IMR-90 (cell line): ENCODE measurements at regions not wholly inside any gene's neighbourhood (a gene's known extent, or its start where the extent isn't known, plus 50 kb on each side); places are given as distances from the start of the nearest gene placed in this dataset.

Experiments used
- ATAC-seq: fragments of 200-7000 bp; cut with Tn5 transposase; 2 replicates; pipeline ENCODE4 v1.9.1; 2020; ENCODE audit warnings: low read depth, mild to moderate bottlenecking, moderate library complexity
- BruUV-seq: library from RNA; stranded (reverse); fragments of 400-500 nt; replicated peaks from 2 replicates; lab custom pipeline; 2021; lab: Mats Ljungman, UMichigan
- CTCF ChIA-PET: fragments of 300-600 bp; formaldehyde crosslinking; extraction: SDS; loops from one replicate; lab custom pipeline; 2021; ENCODE audit warnings: antibody characterized with exemption; lab: Yijun Ruan, JAX
- POLR2A ChIA-PET: fragments of 300-600 bp; sonication (Branson Sonifier 250); formaldehyde crosslinking; loops from one replicate; lab custom pipeline; 2022; ENCODE audit warnings: antibody characterized with exemption; ENCODE audit not compliant: unreplicated experiment; lab: Charles Lee
- DNase-seq: peaks from one replicate; pipeline ENCODE4 v3.0.0; 2013
- H2AFZ ChIP-seq: replicated peaks from 2 replicates; pipeline ENCODE3; 2013; ENCODE audit warnings: low read length, mild to moderate bottlenecking; ENCODE audit not compliant: poor library complexity
- H2AK5ac ChIP-seq: 2 replicates; pipeline ENCODE4 v1.6.1; 2013; ENCODE audit warnings: low read depth, low read length, inconsistent platforms
- H2AK9ac ChIP-seq: replicated peaks from 2 replicates; pipeline ENCODE3; 2013; ENCODE audit warnings: mild to moderate bottlenecking, low read depth, low read length, moderate library complexity; ENCODE audit not compliant: poor library complexity
- H2BK120ac ChIP-seq: 2 replicates; pipeline ENCODE4 v1.6.1; 2013; ENCODE audit warnings: low read depth, low read length, inconsistent platforms
- H2BK15ac ChIP-seq: 3 replicates; pipeline ENCODE4 v1.6.1; 2013; ENCODE audit warnings: low read depth, low read length, inconsistent platforms
- H2BK20ac ChIP-seq: 2 replicates; pipeline ENCODE4 v1.6.1; 2013; ENCODE audit warnings: low read depth, mild to moderate bottlenecking, inconsistent platforms, low read length, moderate library complexity
- H2BK5ac ChIP-seq: 2 replicates; pipeline ENCODE4 v1.6.1; 2013; ENCODE audit warnings: mild to moderate bottlenecking, low read depth, low read length, inconsistent platforms; ENCODE audit not compliant: poor library complexity, severe bottlenecking
- H3K14ac ChIP-seq: replicated peaks from 2 replicates; pipeline ENCODE4 v1.6.1; 2013; ENCODE audit warnings: low read depth, low read length, inconsistent platforms
- H3K18ac ChIP-seq: 2 replicates; pipeline ENCODE4 v1.6.1; 2013; ENCODE audit warnings: low read depth, low read length, control low read depth
- H3K23ac ChIP-seq: 2 replicates; pipeline ENCODE4 v1.6.1; 2013; ENCODE audit warnings: low read depth, low read length, inconsistent platforms
- H3K27ac ChIP-seq: 2 replicates; pipeline ENCODE4 v1.5.1; 2013; ENCODE audit warnings: mild to moderate bottlenecking, control low read depth, low read length; ENCODE audit not compliant: insufficient read depth
- H3K27me3 ChIP-seq: 2 replicates; pipeline ENCODE4 v1.6.1; 2013; ENCODE audit warnings: low read length; ENCODE audit not compliant: control insufficient read depth, insufficient read depth
- H3K36me3 ChIP-seq: 2 replicates; pipeline ENCODE4 v1.6.1; 2013; ENCODE audit warnings: low read length, mixed read lengths; ENCODE audit not compliant: control insufficient read depth, insufficient read depth
- H3K4ac ChIP-seq: 2 replicates; pipeline ENCODE4 v1.6.1; 2013; ENCODE audit warnings: low read depth, low read length, inconsistent platforms
- H3K4me1 ChIP-seq: 2 replicates; pipeline ENCODE4 v1.6.1; 2013; ENCODE audit warnings: low read length, mixed read lengths; ENCODE audit not compliant: control insufficient read depth, insufficient read depth
- H3K4me2 ChIP-seq: 2 replicates; pipeline ENCODE4 v1.6.1; 2013; ENCODE audit warnings: low read depth, mild to moderate bottlenecking, control low read depth, low read length, moderate library complexity
- H3K4me3 ChIP-seq: 2 replicates; pipeline ENCODE4 v1.5.1; 2013; ENCODE audit warnings: low read depth, mild to moderate bottlenecking, control low read depth, low read length, moderate library complexity; ENCODE audit not compliant: insufficient read depth
- H3K56ac ChIP-seq: 2 replicates; pipeline ENCODE4 v1.6.1; 2013; ENCODE audit warnings: low read length, inconsistent platforms; ENCODE audit not compliant: insufficient read depth; ENCODE audit errors: extremely low read depth
- H3K79me1 ChIP-seq, 2 experiments: 2 replicates each; pipeline ENCODE4 v1.6.1; 2013; ENCODE audit warnings: low read length in 2 of 2, inconsistent platforms in 1 of 2, low read depth in 1 of 2
- H3K9ac ChIP-seq: 2 replicates; pipeline ENCODE4 v1.6.1; 2013; ENCODE audit warnings: low read depth, low read length, control low read depth
- H3K9me1 ChIP-seq: 2 replicates; pipeline ENCODE4 v1.6.1; 2013; ENCODE audit warnings: low read length, inconsistent platforms; ENCODE audit not compliant: insufficient read depth
- H3K9me3 ChIP-seq: 2 replicates; pipeline ENCODE4 v1.6.1; 2013; ENCODE audit warnings: low read length; ENCODE audit not compliant: control insufficient read depth, insufficient read depth
- H4K20me1 ChIP-seq: 2 replicates; pipeline ENCODE4 v1.6.1; 2013; ENCODE audit warnings: low read length, inconsistent platforms; ENCODE audit not compliant: insufficient read depth
- H4K5ac ChIP-seq: 2 replicates; pipeline ENCODE4 v1.6.1; 2013; ENCODE audit warnings: mild to moderate bottlenecking, low read depth, low read length, control low read depth
- H4K8ac ChIP-seq, 2 experiments: 2 replicates each; pipeline ENCODE4 v1.6.1; 2013; ENCODE audit warnings: low read depth in 2 of 2, low read length in 2 of 2, control low read depth in 1 of 2, inconsistent platforms in 1 of 2
- H4K91ac ChIP-seq: 2 replicates; pipeline ENCODE4 v1.6.1; 2013; ENCODE audit warnings: low read depth, low read length, inconsistent platforms; ENCODE audit not compliant: insufficient read depth
- CHD1 ChIP-seq: IDR thresholded peaks from 2 replicates; pipeline ENCODE4 v1.6.1; 2012; ENCODE audit warnings: low read depth, low read length, improper control_type of control experiment
- MAFK ChIP-seq: IDR thresholded peaks from 2 replicates; pipeline ENCODE4 v1.6.1; 2012; ENCODE audit warnings: low read depth, low read length, improper control_type of control experiment
- MAZ ChIP-seq: IDR thresholded peaks from 2 replicates; pipeline ENCODE4 v1.6.1; 2012; ENCODE audit warnings: low read depth, mild to moderate bottlenecking, low read length, improper control_type of control experiment, moderate library complexity, borderline replicate concordance
- MXI1 ChIP-seq: IDR thresholded peaks from 2 replicates; pipeline ENCODE4 v1.6.1; 2012; ENCODE audit warnings: low read depth, mild to moderate bottlenecking, low read length, moderate library complexity, borderline replicate concordance
- RCOR1 ChIP-seq: IDR thresholded peaks from 2 replicates; pipeline ENCODE4 v1.6.1; 2012; ENCODE audit warnings: mild to moderate bottlenecking, low read length, improper control_type of control experiment; ENCODE audit not compliant: insufficient replicate concordance
- SMC3 ChIP-seq: fragments of 150-350 bp; IDR thresholded peaks from 2 replicates; pipeline ENCODE4 v1.6.1; 2016; ENCODE audit warnings: low read depth, mild to moderate bottlenecking, antibody characterized with exemption, low read length, moderate library complexity
- USF2 ChIP-seq: fragments of 150-350 bp; IDR thresholded peaks from 2 replicates; pipeline ENCODE4 v1.6.1; 2017; ENCODE audit warnings: mild to moderate bottlenecking, antibody characterized with exemption, low read length, low read depth
- dilution Hi-C: fragments of 300-500 bp; cut with HindIII; formaldehyde crosslinking; loops from one replicate; pipeline ENCODE4 v1.14.3; 2018; ENCODE audit warnings: low sequenced_read_pairs; ENCODE audit not compliant: unreplicated experiment
- in situ Hi-C: fragments of 300-500 bp; cut with MboI; formaldehyde crosslinking; loops from 3 replicates; pipeline ENCODE4 v1.14.3; 2019; ENCODE audit warnings: low sequenced_read_pairs, inconsistent platforms, mixed read lengths
- intact Hi-C: fragments of 100-400 bp; cut with micrococcal nuclease; formaldehyde crosslinking; loops from 2 replicates; pipeline ENCODE4 v1.10.0; 2022
- TF ChIP-seq, protein P1 (sequence below): fragments of 150-350 bp; IDR thresholded peaks from 2 replicates; pipeline ENCODE4 v1.6.1; 2016; ENCODE audit warnings: low read depth, mild to moderate bottlenecking, low read length, moderate library complexity, borderline replicate concordance
- TF ChIP-seq, protein P2 (sequence below): conservative IDR thresholded peaks from 2 replicates; pipeline ENCODE4 v1.5.1; 2012; ENCODE audit warnings: mild to moderate bottlenecking, low read depth, low read length, improper control_type of control experiment

DNA sequence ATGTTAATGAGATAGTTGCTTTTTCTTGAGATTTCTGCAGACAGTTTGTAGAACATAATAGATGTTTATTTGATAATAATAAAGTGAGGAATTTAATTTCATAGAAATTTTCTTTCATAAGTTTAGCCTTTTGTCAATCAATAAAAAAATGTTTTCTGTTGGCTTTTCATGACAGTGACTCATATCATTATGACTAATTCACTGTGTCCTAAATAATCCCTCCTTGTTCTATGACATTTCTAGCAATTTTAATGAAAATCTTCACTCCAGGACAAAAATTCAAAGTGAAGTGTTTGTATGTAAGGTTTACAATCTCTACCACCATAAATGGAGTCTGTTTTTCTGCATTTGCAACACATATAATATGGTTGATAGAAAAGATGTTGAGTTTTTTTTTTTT is 109.9 kb downstream of the UTRN start:
- no peak overlapping the region for H3K9ac ChIP-seq
- peak; percentile 29 for DNase-seq

More for the DNA sequence above, 109.9 kb downstream of the UTRN start:
- no peak overlapping the region for H4K91ac ChIP-seq
- H4K8ac ChIP-seq, result no peak overlapping the region
- H3K4me3 ChIP-seq, result no peak overlapping the region
- no peak overlapping the region for H3K14ac ChIP-seq
- H2AK9ac ChIP-seq, result no peak overlapping the region
- H3K4ac ChIP-seq, result no peak overlapping the region
- ChIA-PET CTCF (interaction anchor here (0.6 kb wide), 1 partner anchor 1556 kb away, joined by 4 read pairs; no protein-coding TSS in a partner anchor), POLR2A (no interaction called here)
- H3K9me1 ChIP-seq, result no peaks in the 10 kb centered on the region
- no peak overlapping the region for H2AFZ ChIP-seq
- no peak overlapping the region for H2BK20ac ChIP-seq
- intact Hi-C loops (no loop called here), dilution Hi-C loops (no loop called here), in situ Hi-C loops (no loop called here)
- H3K36me3 ChIP-seq, result no peaks in the 10 kb centered on the region
- no TSS peak for BruUV-seq
- no peak overlapping the region for H2AK5ac ChIP-seq
- H3K4me2 ChIP-seq, result no peak overlapping the region
- no peak overlapping the region for H3K27ac ChIP-seq
- H2BK5ac ChIP-seq, result no peak overlapping the region
- H4K20me1 ChIP-seq, result peaks cover 3% of the 10 kb centered on the region; the same call in 1 of the 2 replicates
- H3K18ac ChIP-seq, result no peak overlapping the region
- no peak overlapping the region for H2BK120ac ChIP-seq
- no peak for TF ChIP-seq CHD1
- TF ChIP-seq USF2, result no peak
- no peak for TF ChIP-seq MXI1
- TF ChIP-seq, protein P1, sequence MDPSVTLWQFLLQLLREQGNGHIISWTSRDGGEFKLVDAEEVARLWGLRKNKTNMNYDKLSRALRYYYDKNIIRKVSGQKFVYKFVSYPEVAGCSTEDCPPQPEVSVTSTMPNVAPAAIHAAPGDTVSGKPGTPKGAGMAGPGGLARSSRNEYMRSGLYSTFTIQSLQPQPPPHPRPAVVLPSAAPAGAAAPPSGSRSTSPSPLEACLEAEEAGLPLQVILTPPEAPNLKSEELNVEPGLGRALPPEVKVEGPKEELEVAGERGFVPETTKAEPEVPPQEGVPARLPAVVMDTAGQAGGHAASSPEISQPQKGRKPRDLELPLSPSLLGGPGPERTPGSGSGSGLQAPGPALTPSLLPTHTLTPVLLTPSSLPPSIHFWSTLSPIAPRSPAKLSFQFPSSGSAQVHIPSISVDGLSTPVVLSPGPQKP, result no peak
- no peak for TF ChIP-seq MAZ
- TF ChIP-seq, protein P2, sequence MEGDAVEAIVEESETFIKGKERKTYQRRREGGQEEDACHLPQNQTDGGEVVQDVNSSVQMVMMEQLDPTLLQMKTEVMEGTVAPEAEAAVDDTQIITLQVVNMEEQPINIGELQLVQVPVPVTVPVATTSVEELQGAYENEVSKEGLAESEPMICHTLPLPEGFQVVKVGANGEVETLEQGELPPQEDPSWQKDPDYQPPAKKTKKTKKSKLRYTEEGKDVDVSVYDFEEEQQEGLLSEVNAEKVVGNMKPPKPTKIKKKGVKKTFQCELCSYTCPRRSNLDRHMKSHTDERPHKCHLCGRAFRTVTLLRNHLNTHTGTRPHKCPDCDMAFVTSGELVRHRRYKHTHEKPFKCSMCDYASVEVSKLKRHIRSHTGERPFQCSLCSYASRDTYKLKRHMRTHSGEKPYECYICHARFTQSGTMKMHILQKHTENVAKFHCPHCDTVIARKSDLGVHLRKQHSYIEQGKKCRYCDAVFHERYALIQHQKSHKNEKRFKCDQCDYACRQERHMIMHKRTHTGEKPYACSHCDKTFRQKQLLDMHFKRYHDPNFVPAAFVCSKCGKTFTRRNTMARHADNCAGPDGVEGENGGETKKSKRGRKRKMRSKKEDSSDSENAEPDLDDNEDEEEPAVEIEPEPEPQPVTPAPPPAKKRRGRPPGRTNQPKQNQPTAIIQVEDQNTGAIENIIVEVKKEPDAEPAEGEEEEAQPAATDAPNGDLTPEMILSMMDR, result no peak
- TF ChIP-seq MAFK, result no peak
- TF ChIP-seq SMC3, result no peak
- TF ChIP-seq RCOR1, result no peak
- peaks cover 28 to 48% of the 10 kb centered on the region in 2 experiments for H3K79me1 ChIP-seq
- H3K56ac ChIP-seq, result no peak overlapping the region
- H3K23ac ChIP-seq, result no peak overlapping the region
- H4K5ac ChIP-seq, result no peak overlapping the region
- peaks cover 4% of the 10 kb centered on the region for H3K9me3 ChIP-seq
- no peak for ATAC-seq
- no peak overlapping the region for H2BK15ac ChIP-seq
- H3K27me3 ChIP-seq, result no peaks in the 10 kb centered on the region
- H3K4me1 ChIP-seq, result no peaks in the 10 kb centered on the region
